Transverse colon (tissue), 4 donors: ENCODE measurements at regions not wholly inside any gene's neighbourhood (a gene's known extent, or its start where the extent isn't known, plus 50 kb on each side); places are given as distances from the start of the nearest gene placed in this dataset.
A peak's percentile ranks its signal among the peaks of the same experiment; 100 is the strongest.

ENCODE experiments used
- DNase-seq: peaks from one replicate; pipeline ENCODE4 v3.0.0-alpha.2; 2019
- H3K27ac ChIP-seq, 4 donors: fragments of 200-600 bp; sonication (generic); 2 replicates each; pipeline ENCODE4 v1.5.1; 2016 to 2018; ENCODE audit warnings: inconsistent platforms in 4 of 4
- H3K27me3 ChIP-seq: fragments of 200-600 bp; sonication (generic); 2 replicates; pipeline ENCODE4 v1.5.1; 2017; ENCODE audit warnings: inconsistent platforms
- H3K36me3 ChIP-seq, 4 donors: fragments of 200-600 bp; sonication (generic); 2 replicates each; pipeline ENCODE4 v1.5.1; 2017 to 2019; ENCODE audit warnings: inconsistent platforms in 4 of 4
- H3K4me1 ChIP-seq, 4 donors: fragments of 200-600 bp; sonication (generic); 2 replicates each; pipeline ENCODE4 v1.5.1; 2017 to 2020; ENCODE audit warnings: inconsistent platforms in 4 of 4
- H3K4me3 ChIP-seq, 4 donors: fragments of 200-600 bp; sonication (generic); 1 replicate in 1 of 4; 2 replicates in 3 of 4; pipeline versions ENCODE4 v1.5.1 to v1.6.1; 2017 to 2019; ENCODE audit warnings: inconsistent platforms in 4 of 4
- H3K9me3 ChIP-seq, 2 donors: fragments of 200-600 bp; sonication (generic); 2 replicates each; pipeline ENCODE4 v1.5.1; 2017 to 2019; ENCODE audit warnings: inconsistent platforms in 2 of 2
- EP300 ChIP-seq: sonication (generic); formaldehyde crosslinking; IDR thresholded peaks from one replicate; pipeline ENCODE4 v1.6.1; 2017; ENCODE audit warnings: antibody characterized with exemption, low read depth
- POLR2A ChIP-seq: fragments of 450-650 bp; IDR thresholded peaks from one replicate; pipeline ENCODE4 v1.6.1; 2016; ENCODE audit warnings: antibody characterized with exemption, mild to moderate bottlenecking, moderate library complexity
- POLR2AphosphoS5 ChIP-seq, 3 donors: sonication (generic); formaldehyde crosslinking; IDR thresholded peaks; one replicate each; pipeline ENCODE4 v1.6.1; 2016; ENCODE audit warnings: antibody characterized with exemption in 3 of 3
- WGBS, 2 donors: methylation state at CpG; one replicate each; pipeline ENCODE4 v1.1.5; 2018; ENCODE audit warnings: low coverage in 1 of 2; 5-methylcytosine and 5-hydroxymethylcytosine counted together
- in situ Hi-C, 4 donors: fragments of 200-750 bp; cut with MboI; loops; one replicate each; pipeline versions ENCODE4 v1.15.0 to v1.15.1; 2017; ENCODE audit warnings: low sequenced_read_pairs in 3 of 4, low pct_ligation_motif_present in 1 of 4, low pct_unique_long_range_greater_than_20kb in 1 of 4
- intact Hi-C: fragments of 100-400 bp; cut with DNase I; formaldehyde crosslinking; loops from one replicate; pipeline ENCODE4 v1.15.1; 2023; ENCODE audit warnings: low total_unique reads
- TF ChIP-seq, protein P1 (sequence below), 5 experiments: fragments of 200-600 bp in 3 of 5; fragments of 450-650 bp in 2 of 5; sonication (generic) in 3 of 5; IDR thresholded peaks; 1 replicate in 2 of 5; 2 replicates in 3 of 5; pipeline ENCODE4 v1.5.1; 2016 to 2017; ENCODE audit warnings: antibody characterized with exemption in 5 of 5, inconsistent platforms in 3 of 5, mild to moderate bottlenecking in 2 of 5, moderate library complexity in 1 of 5

DNA sequence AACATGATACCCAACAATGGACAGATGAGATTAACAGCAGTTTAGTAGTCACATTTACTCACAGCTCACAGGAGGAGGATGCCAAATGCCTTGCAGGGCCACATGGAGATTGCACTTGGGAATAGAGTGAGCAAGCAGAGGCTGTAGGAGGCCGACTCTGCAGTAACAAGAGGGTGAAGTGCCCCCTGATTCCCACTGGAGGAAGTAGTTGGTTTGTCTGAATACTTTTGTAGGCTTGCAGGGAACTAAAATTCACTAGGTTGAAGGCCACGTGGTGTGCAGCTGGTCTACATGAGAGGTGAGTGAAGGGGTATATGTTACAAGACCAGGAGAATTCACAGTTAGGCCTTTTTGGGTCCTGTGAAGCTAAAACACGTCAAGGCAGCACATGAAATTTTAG, 419.3 kb upstream of the TNP1 start:
- Histone ChIP-seq H3K9me3 (no peaks in the 10 kb centered on the region), H3K4me1 (peaks cover 0 to 9% (median 2%) of the 10 kb centered on the region in 4 donors), H3K4me3 (no peak overlapping the region), H3K27ac (peak overlapping the region in 3 of 4 donors; percentile 23 to 56 (median 35)), H3K36me3 (no peaks in the 10 kb centered on the region), H3K27me3 (no peaks in the 10 kb centered on the region)
- TF ChIP-seq, protein P1, sequence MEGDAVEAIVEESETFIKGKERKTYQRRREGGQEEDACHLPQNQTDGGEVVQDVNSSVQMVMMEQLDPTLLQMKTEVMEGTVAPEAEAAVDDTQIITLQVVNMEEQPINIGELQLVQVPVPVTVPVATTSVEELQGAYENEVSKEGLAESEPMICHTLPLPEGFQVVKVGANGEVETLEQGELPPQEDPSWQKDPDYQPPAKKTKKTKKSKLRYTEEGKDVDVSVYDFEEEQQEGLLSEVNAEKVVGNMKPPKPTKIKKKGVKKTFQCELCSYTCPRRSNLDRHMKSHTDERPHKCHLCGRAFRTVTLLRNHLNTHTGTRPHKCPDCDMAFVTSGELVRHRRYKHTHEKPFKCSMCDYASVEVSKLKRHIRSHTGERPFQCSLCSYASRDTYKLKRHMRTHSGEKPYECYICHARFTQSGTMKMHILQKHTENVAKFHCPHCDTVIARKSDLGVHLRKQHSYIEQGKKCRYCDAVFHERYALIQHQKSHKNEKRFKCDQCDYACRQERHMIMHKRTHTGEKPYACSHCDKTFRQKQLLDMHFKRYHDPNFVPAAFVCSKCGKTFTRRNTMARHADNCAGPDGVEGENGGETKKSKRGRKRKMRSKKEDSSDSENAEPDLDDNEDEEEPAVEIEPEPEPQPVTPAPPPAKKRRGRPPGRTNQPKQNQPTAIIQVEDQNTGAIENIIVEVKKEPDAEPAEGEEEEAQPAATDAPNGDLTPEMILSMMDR (IDR thresholded peaks at IDR 0.05): no peak
- TF ChIP-seq POLR2AphosphoS5 (IDR thresholded peaks at IDR 0.05) (no peak), EP300 (no peak), POLR2A (no peak)
- intact Hi-C loops: no loop called here
- 54 to 60% methylated on average over 1 to 3 of the region's 3 CpGs for WGBS, 2 donors
- no peak for DNase-seq
- in situ Hi-C loops: no loop called here

DNA sequence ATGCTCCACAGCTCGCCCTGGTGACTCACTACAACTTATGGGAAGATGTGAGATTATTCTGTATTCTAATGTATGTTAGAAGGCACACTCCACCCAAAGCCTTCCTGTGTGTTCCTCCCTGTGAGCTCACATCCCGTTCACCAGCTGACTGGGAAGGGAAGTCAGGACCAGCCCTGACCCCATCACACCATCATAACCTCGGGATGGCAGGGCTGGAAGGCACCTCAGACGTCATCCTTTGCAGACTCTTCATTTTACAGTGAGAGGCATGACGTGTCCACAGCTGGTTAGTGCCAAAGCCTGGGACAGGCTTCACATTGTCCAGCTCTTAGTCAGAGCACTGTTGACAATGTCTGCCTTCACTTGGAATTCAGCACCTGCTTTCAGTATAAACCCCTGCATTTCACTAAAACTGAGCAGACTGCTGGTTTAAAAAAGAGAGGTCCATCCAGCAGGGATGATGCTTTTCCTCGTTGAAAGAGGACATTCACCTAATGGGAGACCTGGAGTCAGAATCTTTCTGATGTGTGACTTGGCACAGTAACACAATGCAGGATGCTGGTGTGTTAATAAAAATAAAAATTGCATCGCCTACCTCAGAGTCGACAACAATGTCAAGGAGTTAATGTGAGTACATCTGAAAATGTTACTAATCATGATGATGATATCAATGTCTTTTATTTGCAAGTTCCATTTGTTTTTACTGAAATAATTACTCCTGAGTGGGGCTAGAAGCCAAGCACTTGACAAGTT, 418.0 kb upstream of the TNP1 start:
- H3K27ac ChIP-seq: peak overlapping the region; percentile 18 to 57 (median 46)

DNA sequence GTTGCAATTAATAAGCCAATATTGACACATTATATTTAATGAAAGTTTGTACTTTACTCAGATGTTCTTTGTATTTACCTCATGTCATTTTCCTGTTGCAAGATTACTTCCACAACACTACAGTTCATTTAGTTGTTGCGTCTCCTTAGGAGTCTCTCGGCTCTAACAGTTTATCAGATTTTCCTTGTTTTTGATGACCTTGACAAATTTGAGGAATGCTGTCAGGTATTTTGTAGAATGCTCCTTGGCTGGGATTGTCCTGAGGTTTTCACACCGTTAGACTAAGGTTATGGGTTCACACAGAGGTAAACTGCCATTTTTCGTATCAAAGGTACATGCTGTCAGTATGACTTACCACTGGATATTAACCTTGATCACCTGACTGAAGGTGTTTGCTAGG, 416.6 kb upstream of the TNP1 start:
- no peak for DNase-seq
- TF ChIP-seq, protein P1 (IDR thresholded peaks at IDR 0.05): no peak
- TF ChIP-seq EP300: no peak
- no peak for TF ChIP-seq POLR2A
- no peak for TF ChIP-seq POLR2AphosphoS5 (IDR thresholded peaks at IDR 0.05)
- H3K9me3 ChIP-seq: no peaks in the 10 kb centered on the region
- intact Hi-C loops: no loop called here
- in situ Hi-C loops: no loop called here
- H3K27ac ChIP-seq: no peak overlapping the region
- WGBS, 2 donors: 84 to 89% methylated on average over 2 to 4 of the region's 4 CpGs
- peaks cover 0 to 9% (median 2%) of the 10 kb centered on the region in 4 donors for H3K4me1 ChIP-seq
- no peaks in the 10 kb centered on the region for H3K36me3 ChIP-seq
- no peaks in the 10 kb centered on the region for H3K27me3 ChIP-seq
- no peak overlapping the region for H3K4me3 ChIP-seq

More for the DNA sequence above, 418.0 kb upstream of the TNP1 start:
- Histone ChIP-seq H3K9me3 (no peaks in the 10 kb centered on the region), H3K4me1 (peaks cover 0 to 9% (median 2%) of the 10 kb centered on the region in 4 donors), H3K4me3 (no peak overlapping the region), H3K27me3 (no peaks in the 10 kb centered on the region), H3K36me3 (no peaks in the 10 kb centered on the region)
- DNase-seq: peak; percentile 12
- intact Hi-C loops: no loop called here
- WGBS, 2 donors: 58 to 61% methylated on average over 6 to 8 of the region's 8 CpGs
- in situ Hi-C loops: no loop called here
- TF ChIP-seq EP300 (peak; percentile 91), POLR2AphosphoS5 (IDR thresholded peaks at IDR 0.05) (peak; percentile 57 to 83 (median 82)), POLR2A (no peak)

DNA sequence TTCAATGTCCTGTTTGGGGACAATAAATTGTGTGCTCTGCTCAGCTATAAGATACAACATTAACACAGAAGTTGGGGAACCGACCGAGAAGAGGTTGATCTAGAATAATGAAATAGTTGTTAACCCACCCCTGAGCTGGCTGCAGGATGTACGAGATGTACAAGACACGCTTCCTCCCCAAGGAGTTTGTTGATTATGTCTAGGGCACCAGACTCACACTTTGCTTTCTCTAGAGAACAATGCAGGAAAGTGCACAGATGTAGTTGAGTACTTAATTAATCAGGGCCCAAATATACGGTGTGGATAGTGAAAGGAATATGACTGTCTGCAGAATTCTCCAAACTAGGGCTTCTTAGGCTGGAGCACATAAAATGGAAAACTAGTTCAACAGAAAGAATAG, 415.2 kb upstream of the TNP1 start:
- WGBS, 2 donors: 43 to 70% methylated on average over 1 to 5 of the region's 5 CpGs
- Histone ChIP-seq H3K4me1 (peaks cover 0 to 7% (median 2%) of the 10 kb centered on the region in 4 donors), H3K9me3 (no peaks in the 10 kb centered on the region), H3K36me3 (no peaks in the 10 kb centered on the region), H3K27me3 (no peaks in the 10 kb centered on the region), H3K27ac (peak overlapping the region in 3 of 4 donors; percentile 46 to 72 (median 64)), H3K4me3 (no peak overlapping the region)
- in situ Hi-C loops: no loop called here
- DNase-seq: no peak
- intact Hi-C loops: no loop called here
- TF ChIP-seq EP300 (no peak), POLR2AphosphoS5 (IDR thresholded peaks at IDR 0.05) (no peak), POLR2A (no peak)
- TF ChIP-seq, protein P1 (IDR thresholded peaks at IDR 0.05): no peak
